Chondrocyte (in vitro differentiated cells): ENCODE measurements at regions not wholly inside any gene's neighbourhood (a gene's known extent, or its start where the extent isn't known, plus 50 kb on each side); places are given as distances from the start of the nearest gene placed in this dataset.

Experiments
- DNase-seq: peaks from one replicate; pipeline ENCODE4 v3.0.0; 2021; ENCODE audit warnings: mixed read lengths, low spot score
- H3K27ac Mint-ChIP-seq: one replicate; pipeline ENCODE4 v1.8.0; 2021; ENCODE audit warnings: mild to moderate bottlenecking, moderate library complexity, mixed read lengths; ENCODE audit not compliant: unreplicated experiment
- H3K27me3 Mint-ChIP-seq: 2 replicates; pipeline ENCODE4 v1.8.0; 2021; ENCODE audit warnings: low read depth, mixed read lengths
- H3K36me3 Mint-ChIP-seq: 2 replicates; pipeline ENCODE4 v1.8.0; 2021; ENCODE audit warnings: low read depth, mixed read lengths
- H3K4me1 Mint-ChIP-seq: 2 replicates; pipeline ENCODE4 v1.8.0; 2021; ENCODE audit warnings: low read depth, mild to moderate bottlenecking, mixed read lengths
- H3K4me3 Mint-ChIP-seq: one replicate; pipeline ENCODE4 v1.8.0; 2021; ENCODE audit warnings: mild to moderate bottlenecking, moderate library complexity, mixed read lengths; ENCODE audit not compliant: unreplicated experiment
- H3K9me3 Mint-ChIP-seq: 2 replicates; pipeline ENCODE4 v1.8.0; 2021; ENCODE audit warnings: low read depth, mixed read lengths
- TF ChIP-seq, protein P1 (sequence below): fragments of 200-600 bp; sonication (generic); IDR thresholded peaks from 2 replicates; pipeline ENCODE4 v1.5.0; 2021; ENCODE audit warnings: antibody characterized with exemption, mild to moderate bottlenecking, moderate library complexity

DNA sequence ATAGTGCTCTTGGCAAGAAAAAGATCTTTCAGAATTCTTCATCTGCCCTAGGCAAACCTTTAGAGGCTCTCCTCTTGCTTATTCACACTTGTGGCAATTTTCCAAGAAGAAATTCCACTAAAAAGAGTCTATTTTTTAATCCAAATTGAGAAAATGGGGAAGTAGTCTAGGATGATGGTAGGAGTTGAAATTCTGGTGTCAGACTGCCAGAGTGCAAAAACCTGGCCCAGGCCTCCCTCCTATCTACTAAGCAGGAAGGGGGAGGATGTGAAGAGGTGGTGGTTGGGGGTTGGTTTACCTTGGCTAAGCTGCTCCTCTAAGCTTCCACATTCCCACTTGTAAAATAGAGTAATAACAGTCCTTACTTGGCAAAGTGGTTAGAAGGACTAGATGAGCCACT is 120.6 kb upstream of the KCNJ15 start:
- Mint-ChIP-seq H3K9me3 (no peaks in the 10 kb centered on the region), H3K4me1 (peaks cover 22% of the 10 kb centered on the region)

DNA sequence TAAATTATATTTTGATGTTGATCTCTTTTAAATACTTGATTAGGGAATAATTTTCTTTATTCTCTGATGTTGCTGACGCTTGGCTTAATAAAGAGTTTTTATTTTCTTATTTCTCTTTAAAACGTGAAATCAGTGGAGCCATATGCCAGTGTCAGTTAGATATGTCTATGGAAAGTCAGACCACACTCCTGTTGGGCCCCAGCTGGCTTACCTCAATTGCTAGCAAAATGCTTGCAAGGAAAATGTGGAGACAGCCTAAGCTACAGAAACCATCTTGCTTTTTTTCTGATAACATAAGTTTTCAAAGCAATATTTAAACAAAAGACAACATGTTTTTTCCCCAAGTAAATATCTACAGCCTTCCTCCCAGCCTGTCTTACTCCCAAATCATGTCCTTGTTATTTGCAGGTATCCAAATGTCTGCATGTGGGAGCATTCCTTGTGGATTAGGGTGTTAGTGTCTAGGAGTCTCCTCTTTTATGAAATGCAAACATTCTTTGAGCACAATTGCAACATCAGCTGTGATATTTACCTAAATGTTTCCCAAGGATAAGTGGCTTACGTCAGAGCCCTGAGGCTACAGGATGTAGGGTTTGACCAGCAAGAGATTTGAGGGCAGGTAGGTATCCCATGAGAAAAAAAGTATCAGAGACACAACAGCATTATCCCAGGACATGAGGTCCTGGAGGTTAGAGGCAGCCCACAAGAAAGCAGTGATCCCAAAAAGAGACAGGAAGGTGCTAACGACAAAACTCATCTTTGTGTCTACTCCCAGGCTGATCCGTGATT is 117.2 kb upstream of the KCNJ15 start:
- no peaks in the 10 kb centered on the region for H3K27me3 Mint-ChIP-seq
- peaks cover 22% of the 10 kb centered on the region for H3K4me1 Mint-ChIP-seq
- TF ChIP-seq, protein P1, sequence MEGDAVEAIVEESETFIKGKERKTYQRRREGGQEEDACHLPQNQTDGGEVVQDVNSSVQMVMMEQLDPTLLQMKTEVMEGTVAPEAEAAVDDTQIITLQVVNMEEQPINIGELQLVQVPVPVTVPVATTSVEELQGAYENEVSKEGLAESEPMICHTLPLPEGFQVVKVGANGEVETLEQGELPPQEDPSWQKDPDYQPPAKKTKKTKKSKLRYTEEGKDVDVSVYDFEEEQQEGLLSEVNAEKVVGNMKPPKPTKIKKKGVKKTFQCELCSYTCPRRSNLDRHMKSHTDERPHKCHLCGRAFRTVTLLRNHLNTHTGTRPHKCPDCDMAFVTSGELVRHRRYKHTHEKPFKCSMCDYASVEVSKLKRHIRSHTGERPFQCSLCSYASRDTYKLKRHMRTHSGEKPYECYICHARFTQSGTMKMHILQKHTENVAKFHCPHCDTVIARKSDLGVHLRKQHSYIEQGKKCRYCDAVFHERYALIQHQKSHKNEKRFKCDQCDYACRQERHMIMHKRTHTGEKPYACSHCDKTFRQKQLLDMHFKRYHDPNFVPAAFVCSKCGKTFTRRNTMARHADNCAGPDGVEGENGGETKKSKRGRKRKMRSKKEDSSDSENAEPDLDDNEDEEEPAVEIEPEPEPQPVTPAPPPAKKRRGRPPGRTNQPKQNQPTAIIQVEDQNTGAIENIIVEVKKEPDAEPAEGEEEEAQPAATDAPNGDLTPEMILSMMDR, result no peak
- H3K9me3 Mint-ChIP-seq, result peaks cover 8% of the 10 kb centered on the region
- no peak for DNase-seq
- no peak overlapping the region for H3K4me3 Mint-ChIP-seq
- H3K36me3 Mint-ChIP-seq, result no peaks in the 10 kb centered on the region
- H3K27ac Mint-ChIP-seq, result no peak overlapping the region

More for the DNA sequence above, 120.6 kb upstream of the KCNJ15 start:
- no peak for DNase-seq
- TF ChIP-seq, protein P1, result no peak
- H3K27ac Mint-ChIP-seq, result peak overlapping the region; percentile 62
- peaks cover 2% of the 10 kb centered on the region for H3K27me3 Mint-ChIP-seq
- H3K4me3 Mint-ChIP-seq, result no peak overlapping the region
- peaks cover 1% of the 10 kb centered on the region for H3K36me3 Mint-ChIP-seq

DNA sequence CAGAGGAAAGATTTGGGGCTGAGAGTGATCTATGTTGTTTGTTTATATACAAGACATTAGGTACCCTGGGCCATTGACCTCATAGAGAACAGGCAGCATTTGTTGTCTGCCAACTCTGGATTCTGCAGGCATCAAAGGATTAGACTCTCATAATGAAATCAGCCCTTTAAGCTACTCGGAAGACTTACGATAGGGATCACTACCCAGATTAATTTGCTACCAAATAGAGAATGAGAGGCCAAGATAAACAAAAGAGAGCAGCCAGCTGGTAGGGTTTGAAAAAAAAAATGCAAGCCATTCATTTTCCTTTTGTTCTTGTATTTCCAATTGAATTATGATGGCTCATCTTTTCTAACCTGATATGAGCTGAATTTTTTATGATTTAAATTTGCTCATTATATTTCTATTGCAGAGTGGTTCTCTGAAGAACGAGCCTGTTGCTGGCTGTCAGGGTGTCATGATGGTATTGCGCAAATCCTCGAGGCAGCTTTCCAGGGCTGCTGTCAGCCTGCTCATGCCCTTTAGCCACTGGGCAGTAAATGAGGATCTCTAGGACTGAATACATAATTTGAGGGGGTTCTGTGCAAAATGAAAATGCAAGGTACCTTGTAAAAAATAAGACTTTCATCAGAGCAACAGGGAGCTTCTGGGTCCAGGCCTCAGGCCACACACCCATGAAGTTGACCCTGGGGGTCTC is 116.4 kb upstream of the KCNJ15 start:
- no peak for DNase-seq
- TF ChIP-seq, protein P1, result no peak
- Mint-ChIP-seq H3K9me3 (peaks cover 14% of the 10 kb centered on the region), H3K27me3 (no peaks in the 10 kb centered on the region), H3K4me3 (no peak overlapping the region), H3K4me1 (peaks cover 22% of the 10 kb centered on the region), H3K36me3 (peaks cover 1% of the 10 kb centered on the region), H3K27ac (no peak overlapping the region)

DNA sequence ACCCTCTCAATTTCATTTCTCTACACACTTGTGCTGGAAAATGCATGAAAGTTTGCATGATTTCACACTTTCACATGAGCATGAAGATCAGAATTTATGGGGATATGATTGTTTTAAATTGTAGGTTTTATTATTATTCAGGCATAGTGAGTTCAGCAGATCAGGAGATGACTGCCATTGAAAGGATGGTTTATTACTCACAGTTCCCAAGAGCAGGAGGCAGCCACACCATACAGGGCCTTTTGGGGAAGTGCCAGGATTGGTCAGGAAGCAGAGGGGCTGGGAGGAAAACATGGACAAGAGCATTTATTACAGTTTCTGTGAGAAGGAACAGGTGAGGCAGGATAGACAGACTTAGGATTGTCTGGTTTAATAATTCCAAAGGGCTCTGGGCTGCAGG is 114.6 kb upstream of the KCNJ15 start:
- Mint-ChIP-seq H3K27ac (no peak overlapping the region), H3K4me1 (peaks cover 12% of the 10 kb centered on the region), H3K9me3 (peaks cover 18% of the 10 kb centered on the region), H3K27me3 (no peaks in the 10 kb centered on the region), H3K36me3 (peaks cover 4% of the 10 kb centered on the region), H3K4me3 (no peak overlapping the region)
- no peak for DNase-seq
- TF ChIP-seq, protein P1, result no peak

DNA sequence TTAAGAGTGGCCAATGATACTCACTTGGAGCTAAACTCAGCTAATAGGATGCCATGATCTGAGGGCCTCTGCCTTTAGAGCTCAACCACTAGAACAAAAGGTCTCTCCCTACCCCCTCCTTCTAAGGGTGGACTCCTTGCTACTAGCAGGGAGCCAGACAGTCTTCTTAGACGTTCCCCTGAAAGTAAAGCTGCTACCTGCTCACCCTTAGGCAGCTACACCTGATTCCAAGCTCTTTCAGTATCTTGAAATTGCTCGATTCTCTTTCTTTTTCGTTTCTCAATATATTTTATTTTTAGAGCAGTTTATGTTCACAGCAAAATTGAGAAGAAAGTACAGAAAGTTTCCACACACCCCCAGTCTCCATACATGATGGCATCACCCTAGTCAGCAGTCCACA is 112.6 kb upstream of the KCNJ15 start:
- no peak for DNase-seq
- H3K4me3 Mint-ChIP-seq, result no peak overlapping the region
- TF ChIP-seq, protein P1, result no peak
- no peaks in the 10 kb centered on the region for H3K27me3 Mint-ChIP-seq
- peaks cover 12% of the 10 kb centered on the region for H3K4me1 Mint-ChIP-seq
- peaks cover 18% of the 10 kb centered on the region for H3K9me3 Mint-ChIP-seq
- H3K36me3 Mint-ChIP-seq, result peaks cover 4% of the 10 kb centered on the region
- H3K27ac Mint-ChIP-seq, result no peak overlapping the region
